GM23338 (cell line): ENCODE measurements at regions not wholly inside any gene's neighbourhood (a gene's known extent, or its start where the extent isn't known, plus 50 kb on each side); places are given as distances from the start of the nearest gene placed in this dataset.

ENCODE experiments used
- ATAC-seq: fragments of 200-7000 bp; cut with Tn5 transposase; 3 replicates; pipeline ENCODE4 v1.9.1; 2020
- DNase-seq: peaks from one replicate; pipeline ENCODE4 v3.0.0-alpha.2; 2015; ENCODE audit warnings: low spot score
- H2AFZ ChIP-seq: fragments of 200-600 bp; sonication (generic); 2 replicates; pipeline ENCODE4 v1.8.0; 2016; ENCODE audit warnings: antibody characterized with exemption, mild to moderate bottlenecking, moderate library complexity
- H3F3A ChIP-seq: fragments of 200-600 bp; sonication (generic); replicated peaks from 2 replicates; pipeline ENCODE4 v1.8.0; 2017; ENCODE audit warnings: antibody characterized with exemption, mixed run types, low read depth
- H3K27ac ChIP-seq: fragments of 200-600 bp; sonication (generic); 2 replicates; pipeline ENCODE4 v1.6.1; 2016; ENCODE audit warnings: low read depth
- H3K27me3 ChIP-seq: fragments of 200-600 bp; sonication (generic); 2 replicates; pipeline ENCODE4 v1.8.0; 2016; ENCODE audit warnings: mild to moderate bottlenecking, mixed run types, moderate library complexity; ENCODE audit not compliant: insufficient read depth
- H3K36me3 ChIP-seq: fragments of 200-600 bp; sonication (generic); 2 replicates; pipeline ENCODE4 v1.8.0; 2016; ENCODE audit warnings: mild to moderate bottlenecking; ENCODE audit not compliant: insufficient read depth
- H3K4me1 ChIP-seq: fragments of 200-600 bp; sonication (generic); 2 replicates; pipeline ENCODE4 v1.8.0; 2016; ENCODE audit warnings: mild to moderate bottlenecking, moderate library complexity; ENCODE audit not compliant: insufficient read depth
- H3K4me2 ChIP-seq: fragments of 200-600 bp; sonication (generic); 2 replicates; pipeline ENCODE4 v1.7.1; 2017; ENCODE audit warnings: mixed run types
- H3K4me3 ChIP-seq: fragments of 200-600 bp; sonication (generic); 2 replicates; pipeline ENCODE4 v1.6.1; 2016; ENCODE audit warnings: mixed run types
- H3K79me2 ChIP-seq: fragments of 200-600 bp; sonication (generic); replicated peaks from 2 replicates; pipeline ENCODE4 v1.8.0; 2017; ENCODE audit warnings: mild to moderate bottlenecking; ENCODE audit not compliant: insufficient read depth
- H3K9me2 ChIP-seq: fragments of 200-600 bp; sonication (generic); 2 replicates; pipeline ENCODE4 v1.8.0; 2017; ENCODE audit not compliant: insufficient read depth
- H4K20me1 ChIP-seq: fragments of 200-600 bp; sonication (generic); replicated peaks from 2 replicates; pipeline ENCODE4 v1.8.0; 2017; ENCODE audit warnings: mild to moderate bottlenecking; ENCODE audit not compliant: insufficient read depth
- H3K27ac Mint-ChIP-seq: 2 replicates; pipeline ENCODE4 v1.8.0; 2020; ENCODE audit warnings: inconsistent platforms, mild to moderate bottlenecking, moderate library complexity, mixed read lengths
- H3K27me3 Mint-ChIP-seq: 3 replicates; pipeline ENCODE4 v1.8.0; 2022; ENCODE audit warnings: low read depth, mild to moderate bottlenecking, moderate library complexity, mixed read lengths, inconsistent platforms; ENCODE audit not compliant: insufficient read depth, poor library complexity
- H3K36me3 Mint-ChIP-seq: 3 replicates; pipeline ENCODE4 v1.8.0; 2021; ENCODE audit warnings: low read depth, mild to moderate bottlenecking, inconsistent platforms, moderate library complexity, mixed read lengths
- H3K4me1 Mint-ChIP-seq: 3 replicates; pipeline ENCODE4 v1.8.0; 2020; ENCODE audit warnings: mild to moderate bottlenecking, inconsistent platforms, mixed read lengths
- H3K4me3 Mint-ChIP-seq: 3 replicates; pipeline ENCODE4 v1.8.0; 2021; ENCODE audit warnings: moderate library complexity, mild to moderate bottlenecking, inconsistent platforms, mixed read lengths
- H3K9me3 Mint-ChIP-seq: 3 replicates; pipeline ENCODE4 v1.8.0; 2020; ENCODE audit warnings: moderate library complexity, mild to moderate bottlenecking, inconsistent platforms, mixed read lengths
- EZH2 ChIP-seq: fragments of 200-600 bp; sonication (generic); IDR thresholded peaks from one replicate; pipeline ENCODE4 v1.8.0; 2017; ENCODE audit warnings: antibody characterized with exemption, mild to moderate bottlenecking, low read depth; ENCODE audit not compliant: unreplicated experiment
- REST ChIP-seq: IDR thresholded peaks from one replicate; pipeline ENCODE4 v1.6.1; 2018; ENCODE audit warnings: antibody characterized with exemption; ENCODE audit not compliant: unreplicated experiment
- STAT1 ChIP-seq: IDR thresholded peaks from one replicate; pipeline ENCODE4 v1.6.1; 2016; ENCODE audit warnings: antibody characterized with exemption; ENCODE audit not compliant: unreplicated experiment
- ZNF114 ChIP-seq: fragments of 250-450 bp; sonication (Bioruptor Pico); IDR thresholded peaks from 2 replicates; pipeline ENCODE4 v1.5.0; 2020; ENCODE audit warnings: mild to moderate bottlenecking, moderate library complexity
- TF ChIP-seq, protein P1 (sequence below), 2 experiments: fragments of 200-600 bp in 1 of 2; sonication (generic) in 1 of 2; conservative IDR thresholded peaks; 2 replicates each; pipeline versions ENCODE4 v1.5.1 to v1.6.1; 2016 to 2017; ENCODE audit warnings: antibody characterized with exemption in 2 of 2, low read depth in 2 of 2, mild to moderate bottlenecking in 2 of 2, moderate library complexity in 1 of 2
- TF ChIP-seq, protein P2 (sequence below): fragments of 250-450 bp; sonication (Bioruptor Pico); IDR thresholded peaks from 2 replicates; pipeline ENCODE4 v1.5.0; 2020; ENCODE audit warnings: mild to moderate bottlenecking, moderate library complexity

- H3K4me2 ChIP-seq, result no peak overlapping the region
- no peaks in the 10 kb centered on the region for H3K4me1 ChIP-seq
- no peak overlapping the region for H2AFZ ChIP-seq
- H3K27ac ChIP-seq, result no peak overlapping the region
- H3K4me1 Mint-ChIP-seq, result no peaks in the 10 kb centered on the region; the same call in 2 of the 3 replicates
- no peaks in the 10 kb centered on the region for H3K27me3 Mint-ChIP-seq
- ATAC-seq (no peak), DNase-seq (no peak)
- no peaks in the 10 kb centered on the region for H3F3A ChIP-seq
- H3K36me3 ChIP-seq, result no peaks in the 10 kb centered on the region
- no peaks in the 10 kb centered on the region for H4K20me1 ChIP-seq
- no peaks in the 10 kb centered on the region for H3K36me3 Mint-ChIP-seq
- TF ChIP-seq STAT1, result no peak
- no peak for TF ChIP-seq EZH2
- no peak for TF ChIP-seq REST
- TF ChIP-seq, protein P1, sequence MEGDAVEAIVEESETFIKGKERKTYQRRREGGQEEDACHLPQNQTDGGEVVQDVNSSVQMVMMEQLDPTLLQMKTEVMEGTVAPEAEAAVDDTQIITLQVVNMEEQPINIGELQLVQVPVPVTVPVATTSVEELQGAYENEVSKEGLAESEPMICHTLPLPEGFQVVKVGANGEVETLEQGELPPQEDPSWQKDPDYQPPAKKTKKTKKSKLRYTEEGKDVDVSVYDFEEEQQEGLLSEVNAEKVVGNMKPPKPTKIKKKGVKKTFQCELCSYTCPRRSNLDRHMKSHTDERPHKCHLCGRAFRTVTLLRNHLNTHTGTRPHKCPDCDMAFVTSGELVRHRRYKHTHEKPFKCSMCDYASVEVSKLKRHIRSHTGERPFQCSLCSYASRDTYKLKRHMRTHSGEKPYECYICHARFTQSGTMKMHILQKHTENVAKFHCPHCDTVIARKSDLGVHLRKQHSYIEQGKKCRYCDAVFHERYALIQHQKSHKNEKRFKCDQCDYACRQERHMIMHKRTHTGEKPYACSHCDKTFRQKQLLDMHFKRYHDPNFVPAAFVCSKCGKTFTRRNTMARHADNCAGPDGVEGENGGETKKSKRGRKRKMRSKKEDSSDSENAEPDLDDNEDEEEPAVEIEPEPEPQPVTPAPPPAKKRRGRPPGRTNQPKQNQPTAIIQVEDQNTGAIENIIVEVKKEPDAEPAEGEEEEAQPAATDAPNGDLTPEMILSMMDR (conservative IDR thresholded peaks at IDR 0.05; ENCODE audit: low read depth in 2 of 2), result no peak
- TF ChIP-seq, protein P2, sequence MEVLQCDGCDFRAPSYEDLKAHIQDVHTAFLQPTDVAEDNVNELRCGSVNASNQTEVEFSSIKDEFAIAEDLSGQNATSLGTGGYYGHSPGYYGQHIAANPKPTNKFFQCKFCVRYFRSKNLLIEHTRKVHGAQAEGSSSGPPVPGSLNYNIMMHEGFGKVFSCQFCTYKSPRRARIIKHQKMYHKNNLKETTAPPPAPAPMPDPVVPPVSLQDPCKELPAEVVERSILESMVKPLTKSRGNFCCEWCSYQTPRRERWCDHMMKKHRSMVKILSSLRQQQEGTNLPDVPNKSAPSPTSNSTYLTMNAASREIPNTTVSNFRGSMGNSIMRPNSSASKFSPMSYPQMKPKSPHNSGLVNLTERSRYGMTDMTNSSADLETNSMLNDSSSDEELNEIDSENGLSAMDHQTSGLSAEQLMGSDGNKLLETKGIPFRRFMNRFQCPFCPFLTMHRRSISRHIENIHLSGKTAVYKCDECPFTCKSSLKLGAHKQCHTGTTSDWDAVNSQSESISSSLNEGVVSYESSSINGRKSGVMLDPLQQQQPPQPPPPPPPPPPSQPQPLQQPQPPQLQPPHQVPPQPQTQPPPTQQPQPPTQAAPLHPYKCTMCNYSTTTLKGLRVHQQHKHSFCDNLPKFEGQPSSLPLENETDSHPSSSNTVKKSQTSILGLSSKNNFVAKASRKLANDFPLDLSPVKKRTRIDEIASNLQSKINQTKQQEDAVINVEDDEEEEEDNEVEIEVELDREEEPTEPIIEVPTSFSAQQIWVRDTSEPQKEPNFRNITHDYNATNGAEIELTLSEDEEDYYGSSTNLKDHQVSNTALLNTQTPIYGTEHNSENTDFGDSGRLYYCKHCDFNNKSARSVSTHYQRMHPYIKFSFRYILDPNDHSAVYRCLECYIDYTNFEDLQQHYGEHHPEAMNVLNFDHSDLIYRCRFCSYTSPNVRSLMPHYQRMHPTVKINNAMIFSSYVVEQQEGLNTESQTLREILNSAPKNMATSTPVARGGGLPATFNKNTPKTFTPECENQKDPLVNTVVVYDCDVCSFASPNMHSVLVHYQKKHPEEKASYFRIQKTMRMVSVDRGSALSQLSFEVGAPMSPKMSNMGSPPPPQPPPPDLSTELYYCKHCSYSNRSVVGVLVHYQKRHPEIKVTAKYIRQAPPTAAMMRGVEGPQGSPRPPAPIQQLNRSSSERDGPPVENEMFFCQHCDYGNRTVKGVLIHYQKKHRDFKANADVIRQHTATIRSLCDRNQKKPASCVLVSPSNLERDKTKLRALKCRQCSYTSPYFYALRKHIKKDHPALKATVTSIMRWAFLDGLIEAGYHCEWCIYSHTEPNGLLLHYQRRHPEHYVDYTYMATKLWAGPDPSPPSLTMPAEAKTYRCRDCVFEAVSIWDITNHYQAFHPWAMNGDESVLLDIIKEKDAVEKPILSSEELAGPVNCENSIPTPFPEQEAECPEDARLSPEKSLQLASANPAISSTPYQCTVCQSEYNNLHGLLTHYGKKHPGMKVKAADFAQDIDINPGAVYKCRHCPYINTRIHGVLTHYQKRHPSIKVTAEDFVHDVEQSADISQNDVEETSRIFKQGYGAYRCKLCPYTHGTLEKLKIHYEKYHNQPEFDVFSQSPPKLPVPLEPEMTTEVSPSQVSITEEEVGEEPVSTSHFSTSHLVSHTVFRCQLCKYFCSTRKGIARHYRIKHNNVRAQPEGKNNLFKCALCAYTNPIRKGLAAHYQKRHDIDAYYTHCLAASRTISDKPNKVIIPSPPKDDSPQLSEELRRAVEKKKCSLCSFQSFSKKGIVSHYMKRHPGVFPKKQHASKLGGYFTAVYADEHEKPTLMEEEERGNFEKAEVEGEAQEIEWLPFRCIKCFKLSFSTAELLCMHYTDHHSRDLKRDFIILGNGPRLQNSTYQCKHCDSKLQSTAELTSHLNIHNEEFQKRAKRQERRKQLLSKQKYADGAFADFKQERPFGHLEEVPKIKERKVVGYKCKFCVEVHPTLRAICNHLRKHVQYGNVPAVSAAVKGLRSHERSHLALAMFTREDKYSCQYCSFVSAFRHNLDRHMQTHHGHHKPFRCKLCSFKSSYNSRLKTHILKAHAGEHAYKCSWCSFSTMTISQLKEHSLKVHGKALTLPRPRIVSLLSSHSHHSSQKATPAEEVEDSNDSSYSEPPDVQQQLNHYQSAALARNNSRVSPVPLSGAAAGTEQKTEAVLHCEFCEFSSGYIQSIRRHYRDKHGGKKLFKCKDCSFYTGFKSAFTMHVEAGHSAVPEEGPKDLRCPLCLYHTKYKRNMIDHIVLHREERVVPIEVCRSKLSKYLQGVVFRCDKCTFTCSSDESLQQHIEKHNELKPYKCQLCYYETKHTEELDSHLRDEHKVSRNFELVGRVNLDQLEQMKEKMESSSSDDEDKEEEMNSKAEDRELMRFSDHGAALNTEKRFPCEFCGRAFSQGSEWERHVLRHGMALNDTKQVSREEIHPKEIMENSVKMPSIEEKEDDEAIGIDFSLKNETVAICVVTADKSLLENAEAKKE (CRISPR knock-in tag), result no peak
- TF ChIP-seq ZNF114 (CRISPR knock-in tag), result no peak
- H3K9me3 Mint-ChIP-seq, result no peaks in the 10 kb centered on the region
- H3K79me2 ChIP-seq, result no peaks in the 10 kb centered on the region
- no peaks in the 10 kb centered on the region for H3K27me3 ChIP-seq
- no peak overlapping the region for H3K4me3 ChIP-seq
- H3K4me3 Mint-ChIP-seq, result no peak overlapping the region
- H3K27ac Mint-ChIP-seq, result no peak overlapping the region
- H3K9me2 ChIP-seq, result no peaks in the 10 kb centered on the region
Observed at GRCh38 chr4:155072417-155072816, 136.0 kb upstream of the NPY2R start.
